Vagina (tissue), 2 donors: ENCODE measurements at regions not wholly inside any gene's neighbourhood (a gene's known extent, or its start where the extent isn't known, plus 50 kb on each side); places are given as distances from the start of the nearest gene placed in this dataset.
"Not testable (repeated sequence)": the region's sequence is repeated elsewhere in the genome, so short reads cannot be mapped to it uniquely, and the experiment has no call there.

ENCODE experiments used
- DNase-seq, 2 donors: peaks; one replicate each; pipeline ENCODE4 v3.0.0-alpha.2; 2017; ENCODE audit errors: extremely low spot score in 2 of 2
- H3K27ac ChIP-seq: fragments of 200-600 bp; sonication (generic); one replicate; pipeline ENCODE4 v1.5.1; 2019
- H3K27me3 ChIP-seq: fragments of 200-600 bp; sonication (generic); one replicate; pipeline ENCODE4 v1.5.1; 2019
- H3K36me3 ChIP-seq, 2 donors: fragments of 200-600 bp; sonication (generic); one replicate each; pipeline ENCODE4 v1.5.1; 2017 to 2019
- H3K4me1 ChIP-seq: fragments of 200-600 bp; sonication (generic); one replicate; pipeline ENCODE4 v1.5.1; 2019
- H3K4me3 ChIP-seq, 2 donors: fragments of 200-600 bp; sonication (generic); 1 replicate in 1 of 2; 2 replicates in 1 of 2; pipeline ENCODE4 v1.5.1; 2016 to 2019
- H3K9me3 ChIP-seq: fragments of 200-600 bp; sonication (generic); one replicate; pipeline ENCODE4 v1.5.1; 2019
- CTCF ChIP-seq, 3 experiments: fragments of 450-650 bp in 2 of 3; fragments of 200-600 bp in 1 of 3; sonication (generic) in 1 of 3; IDR thresholded peaks; one replicate each; pipeline ENCODE4 v1.5.1; 2017 to 2019; ENCODE audit warnings: antibody characterized with exemption in 3 of 3, mild to moderate bottlenecking in 2 of 3, moderate library complexity in 2 of 3
- POLR2A ChIP-seq, 2 donors: fragments of 450-650 bp; IDR thresholded peaks; one replicate each; pipeline ENCODE4 v1.6.1; 2017; ENCODE audit warnings: antibody characterized with exemption in 2 of 2, mild to moderate bottlenecking in 2 of 2, moderate library complexity in 2 of 2
- POLR2AphosphoS5 ChIP-seq, 2 donors: sonication (generic); formaldehyde crosslinking; IDR thresholded peaks; one replicate each; pipeline ENCODE4 v1.9.0; 2017; ENCODE audit warnings: antibody characterized with exemption in 2 of 2, mild to moderate bottlenecking in 2 of 2, low read depth in 1 of 2; ENCODE audit not compliant: insufficient read depth in 1 of 2
- intact Hi-C: fragments of 100-400 bp; cut with DNase I; formaldehyde crosslinking; loops from one replicate; pipeline ENCODE4 v1.15.1; 2023

- no peak overlapping the region for H3K4me3 ChIP-seq
- TF ChIP-seq POLR2A (IDR thresholded peaks at IDR 0.05) (no peak), POLR2AphosphoS5 (IDR thresholded peaks at IDR 0.05; ENCODE audit: insufficient read depth in 1 of 2, low read depth in 1 of 2) (no peak), CTCF (IDR thresholded peaks at IDR 0.05) (no peak)
- no peaks in the 10 kb centered on the region for H3K36me3 ChIP-seq
- intact Hi-C loops = no loop called here
- no peak for DNase-seq
- H3K4me1 ChIP-seq = no peaks in the 10 kb centered on the region
- no peaks in the 10 kb centered on the region for H3K9me3 ChIP-seq
- no peaks in the 10 kb centered on the region for H3K27me3 ChIP-seq
- no peak overlapping the region for H3K27ac ChIP-seq
These were observed 680.4 kb upstream of the POM121L12 start for GRCh38 chr7:52355053-52355452.

GRCh38 chr7:52352013-52352981 lies 683.1 kb upstream of the POM121L12 start:
- intact Hi-C loops = no loop called here
- H3K27ac ChIP-seq = no peak overlapping the region

GRCh38 chr7:52344015-52344414 lies 691.4 kb upstream of the POM121L12 start:
- no peaks in the 10 kb centered on the region for H3K36me3 ChIP-seq
- H3K27me3 ChIP-seq = no peaks in the 10 kb centered on the region
- no peak for TF ChIP-seq POLR2A (IDR thresholded peaks at IDR 0.05)
- no peak for TF ChIP-seq POLR2AphosphoS5 (IDR thresholded peaks at IDR 0.05; ENCODE audit: insufficient read depth in 1 of 2, low read depth in 1 of 2)
- no peak for TF ChIP-seq CTCF (IDR thresholded peaks at IDR 0.05)
- no peak overlapping the region for H3K27ac ChIP-seq
- intact Hi-C loops = no loop called here
- H3K4me1 ChIP-seq = no peaks in the 10 kb centered on the region
- no peak overlapping the region for H3K4me3 ChIP-seq
- H3K9me3 ChIP-seq = no peaks in the 10 kb centered on the region
- DNase-seq = no peak

More at GRCh38 chr7:52352013-52352981, 683.1 kb upstream of the POM121L12 start:
- Histone ChIP-seq H3K4me3 (no peak overlapping the region), H3K9me3 (no peaks in the 10 kb centered on the region), H3K4me1 (no peaks in the 10 kb centered on the region), H3K36me3 (no peaks in the 10 kb centered on the region), H3K27me3 (no peaks in the 10 kb centered on the region)
- no peak for TF ChIP-seq POLR2AphosphoS5 (IDR thresholded peaks at IDR 0.05; ENCODE audit: insufficient read depth in 1 of 2, low read depth in 1 of 2)
- no peak for TF ChIP-seq POLR2A (IDR thresholded peaks at IDR 0.05)
- no peak for TF ChIP-seq CTCF (IDR thresholded peaks at IDR 0.05)
- DNase-seq = no peak

GRCh38 chr7:52340067-52340466 lies 695.4 kb upstream of the POM121L12 start:
- DNase-seq = no peak
- H3K9me3 ChIP-seq = no peaks in the 10 kb centered on the region
- H3K4me3 ChIP-seq = no peak overlapping the region
- no peak for TF ChIP-seq CTCF (IDR thresholded peaks at IDR 0.05)
- TF ChIP-seq POLR2AphosphoS5 (IDR thresholded peaks at IDR 0.05; ENCODE audit: insufficient read depth in 1 of 2, low read depth in 1 of 2) = no peak
- no peak for TF ChIP-seq POLR2A (IDR thresholded peaks at IDR 0.05)
- H3K27me3 ChIP-seq = no peaks in the 10 kb centered on the region
- intact Hi-C loops = no loop called here
- no peaks in the 10 kb centered on the region for H3K36me3 ChIP-seq
- H3K27ac ChIP-seq = no peak overlapping the region
- no peaks in the 10 kb centered on the region for H3K4me1 ChIP-seq

- H3K27me3 ChIP-seq, DNase-seq, H3K36me3 ChIP-seq, H3K27ac ChIP-seq, H3K9me3 ChIP-seq, intact Hi-C loops, H3K4me1 ChIP-seq, H3K4me3 ChIP-seq: not testable (repeated sequence)
These were observed 707.1 kb upstream of the POM121L12 start for GRCh38 chr7:52328328-52328727.
